NT2/D1 (cell line): ENCODE measurements at regions not wholly inside any gene's neighbourhood (a gene's known extent, or its start where the extent isn't known, plus 50 kb on each side); places are given as distances from the start of the nearest gene placed in this dataset.

Source experiments
- DNase-seq: peaks from one replicate; pipeline ENCODE4 v3.0.0-alpha.2; 2011; ENCODE audit warnings: low read depth, low spot score
- H3K27me3 ChIP-seq: 2 replicates; pipeline ENCODE4 v1.6.0; 2011; ENCODE audit warnings: mild to moderate bottlenecking; ENCODE audit not compliant: insufficient read length, insufficient read depth
- H3K36me3 ChIP-seq: 2 replicates; pipeline ENCODE4 v1.6.1; 2011; ENCODE audit warnings: mild to moderate bottlenecking, low read length, mixed read lengths; ENCODE audit not compliant: insufficient read depth, insufficient read length
- H3K4me1 ChIP-seq: 2 replicates; pipeline ENCODE4 v1.5.1; 2011; ENCODE audit not compliant: insufficient read depth, insufficient read length
- H3K4me3 ChIP-seq: 2 replicates; pipeline ENCODE4 v1.5.1; 2011; ENCODE audit warnings: low read depth; ENCODE audit not compliant: insufficient read length
- H3K9ac ChIP-seq: 2 replicates; pipeline ENCODE4 v1.6.0; 2011; ENCODE audit warnings: low read depth; ENCODE audit not compliant: insufficient read length
- H3K9me3 ChIP-seq: 2 replicates; pipeline ENCODE4 v1.5.1; 2011; ENCODE audit warnings: mild to moderate bottlenecking, low read length; ENCODE audit not compliant: insufficient read depth
- SUZ12 ChIP-seq: IDR thresholded peaks from 2 replicates; pipeline ENCODE4 v1.6.1; 2011; ENCODE audit not compliant: insufficient read length, insufficient read depth; ENCODE audit errors: extremely low read depth
- YY1 ChIP-seq: IDR thresholded peaks from 2 replicates; pipeline ENCODE4 v1.6.1; 2011; ENCODE audit not compliant: insufficient read length, insufficient read depth
- ZNF274 ChIP-seq: IDR thresholded peaks from 2 replicates; pipeline ENCODE4 v1.6.1; 2011; ENCODE audit warnings: mild to moderate bottlenecking, low read depth, low read length

GRCh38 chr5:4250254-4250653, 654.6 kb downstream of the IRX1 start:
- no peaks in the 10 kb centered on the region for H3K4me1 ChIP-seq
- H3K4me3 ChIP-seq: no peak overlapping the region
- no peaks in the 10 kb centered on the region for H3K36me3 ChIP-seq
- no peaks in the 10 kb centered on the region for H3K27me3 ChIP-seq
- no peaks in the 10 kb centered on the region for H3K9me3 ChIP-seq
- no peak for DNase-seq
- no peak overlapping the region for H3K9ac ChIP-seq
- no peak for TF ChIP-seq ZNF274
- TF ChIP-seq SUZ12: no peak
- no peak for TF ChIP-seq YY1

GRCh38 chr5:4252385-4252784, 656.8 kb downstream of the IRX1 start:
- Histone ChIP-seq H3K27me3 (no peaks in the 10 kb centered on the region), H3K4me3 (no peak overlapping the region), H3K9ac (no peak overlapping the region), H3K4me1 (no peaks in the 10 kb centered on the region), H3K36me3 (no peaks in the 10 kb centered on the region), H3K9me3 (no peaks in the 10 kb centered on the region)
- TF ChIP-seq YY1 (no peak), SUZ12 (no peak), ZNF274 (no peak)
- DNase-seq: no peak

- DNase-seq: no peak
- Histone ChIP-seq H3K27me3 (no peaks in the 10 kb centered on the region), H3K4me1 (no peaks in the 10 kb centered on the region), H3K36me3 (no peaks in the 10 kb centered on the region), H3K4me3 (no peak overlapping the region), H3K9ac (no peak overlapping the region), H3K9me3 (no peaks in the 10 kb centered on the region)
- TF ChIP-seq YY1 (no peak), ZNF274 (no peak), SUZ12 (no peak)
Measured at GRCh38 chr5:4254736-4255135, 659.1 kb downstream of the IRX1 start.

- Histone ChIP-seq H3K9ac (no peak overlapping the region), H3K4me1 (no peaks in the 10 kb centered on the region), H3K27me3 (no peaks in the 10 kb centered on the region), H3K9me3 (no peaks in the 10 kb centered on the region), H3K4me3 (no peak overlapping the region), H3K36me3 (no peaks in the 10 kb centered on the region)
- no peak for DNase-seq
- no peak for TF ChIP-seq SUZ12
- TF ChIP-seq YY1: no peak
- no peak for TF ChIP-seq ZNF274
Measured at GRCh38 chr5:4255441-4255840, 659.8 kb downstream of the IRX1 start.

- H3K9me3 ChIP-seq: no peaks in the 10 kb centered on the region
- H3K4me3 ChIP-seq: no peak overlapping the region
Measured at GRCh38 chr5:4258170-4258569, 662.5 kb downstream of the IRX1 start.

GRCh38 chr5:4271193-4271592, 675.6 kb downstream of the IRX1 start:
- Histone ChIP-seq H3K4me3 (no peak overlapping the region), H3K9ac (no peak overlapping the region), H3K36me3 (no peaks in the 10 kb centered on the region), H3K4me1 (no peaks in the 10 kb centered on the region), H3K9me3 (peaks cover 12% of the 10 kb centered on the region; the same call in 1 of the 2 replicates), H3K27me3 (no peaks in the 10 kb centered on the region)
- no peak for TF ChIP-seq YY1
- TF ChIP-seq ZNF274: no peak
- TF ChIP-seq SUZ12: no peak
- DNase-seq: no peak

More at GRCh38 chr5:4258170-4258569, 662.5 kb downstream of the IRX1 start:
- H3K9ac ChIP-seq: no peak overlapping the region
- DNase-seq: no peak
- no peaks in the 10 kb centered on the region for H3K36me3 ChIP-seq
- H3K4me1 ChIP-seq: no peaks in the 10 kb centered on the region
- no peaks in the 10 kb centered on the region for H3K27me3 ChIP-seq
- TF ChIP-seq YY1: no peak
- TF ChIP-seq ZNF274: no peak
- TF ChIP-seq SUZ12: no peak

GRCh38 chr5:4275232-4275631, 679.6 kb downstream of the IRX1 start:
- Histone ChIP-seq H3K9me3 (peaks cover 12% of the 10 kb centered on the region; the same call in 1 of the 2 replicates), H3K27me3 (no peaks in the 10 kb centered on the region), H3K36me3 (no peaks in the 10 kb centered on the region), H3K9ac (no peak overlapping the region), H3K4me3 (no peak overlapping the region), H3K4me1 (no peaks in the 10 kb centered on the region)
- DNase-seq: no peak
- TF ChIP-seq YY1 (no peak), ZNF274 (no peak), SUZ12 (no peak)
